Gastroesophageal sphincter (tissue), 4 donors: ENCODE measurements at regions not wholly inside any gene's neighbourhood (a gene's known extent, or its start where the extent isn't known, plus 50 kb on each side); places are given as distances from the start of the nearest gene placed in this dataset.

ENCODE experiments used
- ATAC-seq: fragments of 150-250 bp; one replicate; pipeline ENCODE4 v1.9.1; 2016; ENCODE audit warnings: mild to moderate bottlenecking, moderate library complexity
- H3K27ac ChIP-seq, 4 donors: fragments of 200-600 bp; sonication (generic) in 3 of 4; 1 replicate in 3 of 4; 2 replicates in 1 of 4; pipeline ENCODE4 v1.5.1; 2016 to 2019
- H3K27me3 ChIP-seq: fragments of 200-600 bp; sonication (generic); one replicate; pipeline ENCODE4 v1.5.1; 2019
- H3K36me3 ChIP-seq, 2 donors: fragments of 200-600 bp; sonication (generic); one replicate each; pipeline ENCODE4 v1.5.1; 2019; ENCODE audit warnings: control low read depth in 1 of 2
- H3K4me1 ChIP-seq, 3 donors: fragments of 200-600 bp; sonication (generic); 1 replicate in 2 of 3; 2 replicates in 1 of 3; pipeline ENCODE4 v1.5.1; 2016 to 2019; ENCODE audit warnings: control low read depth in 2 of 3
- H3K4me3 ChIP-seq, 2 donors: fragments of 200-600 bp; sonication (generic); one replicate each; pipeline ENCODE4 v1.5.1; 2019; ENCODE audit warnings: mild to moderate bottlenecking in 1 of 2, moderate library complexity in 1 of 2
- H3K9me3 ChIP-seq, 3 donors: fragments of 200-600 bp; sonication (generic); one replicate each; pipeline ENCODE4 v1.5.1; 2017 to 2019; ENCODE audit warnings: control low read depth in 2 of 3
- EP300 ChIP-seq: sonication (generic); formaldehyde crosslinking; IDR thresholded peaks from one replicate; pipeline ENCODE4 v1.6.1; 2017; ENCODE audit warnings: antibody characterized with exemption, mild to moderate bottlenecking
- POLR2A ChIP-seq, 2 donors: fragments of 450-650 bp; IDR thresholded peaks; one replicate each; pipeline ENCODE4 v1.6.1; 2017; ENCODE audit warnings: antibody characterized with exemption in 2 of 2, mild to moderate bottlenecking in 2 of 2, moderate library complexity in 1 of 2
- POLR2AphosphoS5 ChIP-seq: sonication (generic); formaldehyde crosslinking; IDR thresholded peaks from one replicate; pipeline ENCODE4 v1.6.1; 2017; ENCODE audit warnings: antibody characterized with exemption
- WGBS, 2 donors: methylation state at CpG; one replicate each; pipeline ENCODE4 v1.1.5; 2018; ENCODE audit warnings: low coverage in 1 of 2; 5-methylcytosine and 5-hydroxymethylcytosine counted together
- TF ChIP-seq, protein P1 (sequence below), 4 experiments: fragments of 200-600 bp in 2 of 4; fragments of 450-650 bp in 2 of 4; sonication (generic) in 1 of 4; IDR thresholded peaks; one replicate each; pipeline ENCODE4 v1.5.1; 2017 to 2019; ENCODE audit warnings: antibody characterized with exemption in 4 of 4, mild to moderate bottlenecking in 2 of 4, moderate library complexity in 2 of 4

DNA sequence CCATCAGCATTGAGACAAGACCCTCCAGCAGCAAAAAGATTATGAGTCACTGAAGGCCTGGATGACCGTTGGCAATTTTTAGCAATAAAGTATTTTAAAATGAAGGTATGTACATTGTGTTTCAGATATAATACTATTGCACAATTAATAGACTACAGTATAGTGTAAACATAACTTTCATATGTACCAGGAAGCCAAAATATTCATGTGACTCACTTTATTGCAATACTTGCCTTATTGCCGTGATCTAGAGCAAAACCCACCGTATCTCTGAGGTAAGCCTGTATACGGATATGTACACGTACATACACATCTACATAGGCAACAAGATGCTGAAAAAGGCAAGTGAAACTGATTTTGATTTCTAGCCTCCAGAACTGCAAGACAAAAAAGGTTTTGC is 103.3 kb downstream of the EDNRB start:
- no peaks in the 10 kb centered on the region for H3K9me3 ChIP-seq
- no peak for ATAC-seq
- H3K27ac ChIP-seq = no peak overlapping the region
- WGBS, 2 donors = 91 to 97% methylated on average over 5 of the region's 5 CpGs
- no peaks in the 10 kb centered on the region for H3K36me3 ChIP-seq
- H3K4me1 ChIP-seq = no peaks in the 10 kb centered on the region
- H3K27me3 ChIP-seq = no peaks in the 10 kb centered on the region
- TF ChIP-seq POLR2A (IDR thresholded peaks at IDR 0.05) (no peak), EP300 (no peak), POLR2AphosphoS5 (no peak)
- TF ChIP-seq, protein P1, sequence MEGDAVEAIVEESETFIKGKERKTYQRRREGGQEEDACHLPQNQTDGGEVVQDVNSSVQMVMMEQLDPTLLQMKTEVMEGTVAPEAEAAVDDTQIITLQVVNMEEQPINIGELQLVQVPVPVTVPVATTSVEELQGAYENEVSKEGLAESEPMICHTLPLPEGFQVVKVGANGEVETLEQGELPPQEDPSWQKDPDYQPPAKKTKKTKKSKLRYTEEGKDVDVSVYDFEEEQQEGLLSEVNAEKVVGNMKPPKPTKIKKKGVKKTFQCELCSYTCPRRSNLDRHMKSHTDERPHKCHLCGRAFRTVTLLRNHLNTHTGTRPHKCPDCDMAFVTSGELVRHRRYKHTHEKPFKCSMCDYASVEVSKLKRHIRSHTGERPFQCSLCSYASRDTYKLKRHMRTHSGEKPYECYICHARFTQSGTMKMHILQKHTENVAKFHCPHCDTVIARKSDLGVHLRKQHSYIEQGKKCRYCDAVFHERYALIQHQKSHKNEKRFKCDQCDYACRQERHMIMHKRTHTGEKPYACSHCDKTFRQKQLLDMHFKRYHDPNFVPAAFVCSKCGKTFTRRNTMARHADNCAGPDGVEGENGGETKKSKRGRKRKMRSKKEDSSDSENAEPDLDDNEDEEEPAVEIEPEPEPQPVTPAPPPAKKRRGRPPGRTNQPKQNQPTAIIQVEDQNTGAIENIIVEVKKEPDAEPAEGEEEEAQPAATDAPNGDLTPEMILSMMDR (IDR thresholded peaks at IDR 0.05) = no peak
- H3K4me3 ChIP-seq = no peak overlapping the region
